Gastrocnemius medialis (tissue), 4 donors: ENCODE measurements at regions not wholly inside any gene's neighbourhood (a gene's known extent, or its start where the extent isn't known, plus 50 kb on each side); places are given as distances from the start of the nearest gene placed in this dataset.

Experiments used
- CTCF ChIP-seq, 5 experiments: fragments of 450-650 bp in 3 of 5; fragments of 200-600 bp in 2 of 5; sonication (generic) in 2 of 5; IDR thresholded peaks in 4 of 5; conservative IDR thresholded peaks in 1 of 5; 1 replicate in 4 of 5; 2 replicates in 1 of 5; pipeline ENCODE4 v1.5.1; 2016 to 2019; ENCODE audit warnings: antibody characterized with exemption in 5 of 5, mild to moderate bottlenecking in 3 of 5, moderate library complexity in 3 of 5
- POLR2A ChIP-seq, 2 donors: fragments of 450-650 bp; IDR thresholded peaks; one replicate each; pipeline ENCODE4 v1.6.1; 2017; ENCODE audit warnings: antibody characterized with exemption in 2 of 2, mild to moderate bottlenecking in 2 of 2, moderate library complexity in 2 of 2

GRCh38 chr14:86243158-86243557, 713.2 kb downstream of the FLRT2 start:
- TF ChIP-seq POLR2A (IDR thresholded peaks at IDR 0.05): no peak
- no peak for TF ChIP-seq CTCF (IDR thresholded peaks at IDR 0.05 in 4 of 5, conservative IDR thresholded peaks at IDR 0.05 in 1 of 5)
